ENCODE measurements at regions not wholly inside any gene's neighbourhood (a gene's known extent, or its start where the extent isn't known, plus 50 kb on each side); places are given as distances from the start of the nearest gene placed in this dataset.

- no peak for ATAC-seq
- TF ChIP-seq ARNTL (CRISPR knock-in tag; IDR thresholded peaks at IDR 0.05; ENCODE audit: borderline replicate concordance, low read depth) (no peak), GLIS3 (CRISPR knock-in tag; IDR thresholded peaks at IDR 0.05) (no peak), ESRRG (CRISPR knock-in tag; IDR thresholded peaks at IDR 0.05) (no peak), ZNF565 (CRISPR knock-in tag; conservative IDR thresholded peaks at IDR 0.05; ENCODE audit: low read depth) (no peak), CREB5 (CRISPR knock-in tag; IDR thresholded peaks at IDR 0.05; ENCODE audit: low read depth) (no peak), TSHZ2 (CRISPR knock-in tag; IDR thresholded peaks at IDR 0.05) (no peak), ZFP30 (CRISPR knock-in tag; IDR thresholded peaks at IDR 0.05) (no peak), CSRNP3 (CRISPR knock-in tag; IDR thresholded peaks at IDR 0.05) (no peak), PPARA (CRISPR knock-in tag; IDR thresholded peaks at IDR 0.05; ENCODE audit: borderline replicate concordance) (no peak), ZFP3 (CRISPR knock-in tag; IDR thresholded peaks at IDR 0.05) (no peak), BACH2 (CRISPR knock-in tag; IDR thresholded peaks at IDR 0.05; ENCODE audit: borderline replicate concordance) (no peak)
Observed at GRCh38 chr4:31124008-31124585, 403.9 kb downstream of the PCDH7 start.

- no peak for ATAC-seq
Observed at GRCh38 chr4:31125061-31125460, 404.9 kb downstream of the PCDH7 start.

GRCh38 chr4:31125496-31125895, 405.3 kb downstream of the PCDH7 start:
- no peak for ATAC-seq
- TF ChIP-seq ZNF70 (CRISPR knock-in tag; IDR thresholded peaks at IDR 0.05) = no peak
- no peak for TF ChIP-seq GLIS3 (CRISPR knock-in tag; IDR thresholded peaks at IDR 0.05)
- TF ChIP-seq PATZ1 (CRISPR knock-in tag; IDR thresholded peaks at IDR 0.05; ENCODE audit: borderline replicate concordance) = no peak
- TF ChIP-seq ISL1 (CRISPR knock-in tag; IDR thresholded peaks at IDR 0.05) = no peak
- TF ChIP-seq BACH2 (CRISPR knock-in tag; IDR thresholded peaks at IDR 0.05; ENCODE audit: borderline replicate concordance) = no peak
- no peak for TF ChIP-seq OSR1 (CRISPR knock-in tag; IDR thresholded peaks at IDR 0.05)
- TF ChIP-seq ESRRG (CRISPR knock-in tag; IDR thresholded peaks at IDR 0.05) = no peak
- no peak for TF ChIP-seq RARB (CRISPR knock-in tag; IDR thresholded peaks at IDR 0.05)
- no peak for TF ChIP-seq ZC3H10 (CRISPR knock-in tag; IDR thresholded peaks at IDR 0.05)

More at GRCh38 chr4:31125061-31125460, 404.9 kb downstream of the PCDH7 start:
- no peak for TF ChIP-seq OSR1 (CRISPR knock-in tag; IDR thresholded peaks at IDR 0.05)
- no peak for TF ChIP-seq ZNF70 (CRISPR knock-in tag; IDR thresholded peaks at IDR 0.05)
- TF ChIP-seq ISL1 (CRISPR knock-in tag; IDR thresholded peaks at IDR 0.05) = no peak
- TF ChIP-seq PATZ1 (CRISPR knock-in tag; IDR thresholded peaks at IDR 0.05; ENCODE audit: borderline replicate concordance) = no peak
- no peak for TF ChIP-seq BACH2 (CRISPR knock-in tag; IDR thresholded peaks at IDR 0.05; ENCODE audit: borderline replicate concordance)
- no peak for TF ChIP-seq TOX (CRISPR knock-in tag; IDR thresholded peaks at IDR 0.05; ENCODE audit: borderline replicate concordance)
- no peak for TF ChIP-seq POU6F1 (CRISPR knock-in tag; IDR thresholded peaks at IDR 0.05; ENCODE audit: borderline replicate concordance, low read depth)
- TF ChIP-seq ZFP30 (CRISPR knock-in tag; IDR thresholded peaks at IDR 0.05) = no peak
- no peak for TF ChIP-seq PPARA (CRISPR knock-in tag; IDR thresholded peaks at IDR 0.05; ENCODE audit: borderline replicate concordance)
- TF ChIP-seq ZFP3 (CRISPR knock-in tag; IDR thresholded peaks at IDR 0.05) = no peak
- TF ChIP-seq SNAI2 (CRISPR knock-in tag; IDR thresholded peaks at IDR 0.05) = no peak
- no peak for TF ChIP-seq TCF4 (CRISPR knock-in tag; IDR thresholded peaks at IDR 0.05; ENCODE audit: borderline replicate concordance)

Measured in SK-N-SH treated with all-trans-retinoic acid at 6 μM for 48 hours (cell line).